Cardiac fibroblast (primary cell): ENCODE measurements at regions not wholly inside any gene's neighbourhood (a gene's known extent, or its start where the extent isn't known, plus 50 kb on each side); places are given as distances from the start of the nearest gene placed in this dataset.

ENCODE experiments used
- DNase-seq, 2 donors: peaks; one replicate each; pipeline versions ENCODE4 v3.0.0 to v3.0.0-alpha.2; 2010; ENCODE audit warnings: low read depth in 2 of 2
- H3K4me3 ChIP-seq, 2 donors: replicated peaks in 1 of 2; 1 replicate in 1 of 2; 2 replicates in 1 of 2; pipeline ENCODE4 v1.5.1; 2011; ENCODE audit warnings: low read depth in 2 of 2, low read length in 2 of 2, mild to moderate bottlenecking in 2 of 2, moderate library complexity in 1 of 2
- CTCF ChIP-seq: IDR thresholded peaks from one replicate; pipeline ENCODE4 v1.5.1; 2011; ENCODE audit warnings: low read depth, mild to moderate bottlenecking, low read length, inconsistent platforms

GRCh38 chr4:79053754-79054153 lies 114.5 kb upstream of the PAQR3 start:
- no peak overlapping the region for H3K4me3 ChIP-seq
- no peak for TF ChIP-seq CTCF
- DNase-seq = no peak

- no peak for TF ChIP-seq CTCF
- no peak for DNase-seq
- no peak overlapping the region for H3K4me3 ChIP-seq
These were observed 111.3 kb upstream of the PAQR3 start for GRCh38 chr4:79050541-79050880.

DNA sequence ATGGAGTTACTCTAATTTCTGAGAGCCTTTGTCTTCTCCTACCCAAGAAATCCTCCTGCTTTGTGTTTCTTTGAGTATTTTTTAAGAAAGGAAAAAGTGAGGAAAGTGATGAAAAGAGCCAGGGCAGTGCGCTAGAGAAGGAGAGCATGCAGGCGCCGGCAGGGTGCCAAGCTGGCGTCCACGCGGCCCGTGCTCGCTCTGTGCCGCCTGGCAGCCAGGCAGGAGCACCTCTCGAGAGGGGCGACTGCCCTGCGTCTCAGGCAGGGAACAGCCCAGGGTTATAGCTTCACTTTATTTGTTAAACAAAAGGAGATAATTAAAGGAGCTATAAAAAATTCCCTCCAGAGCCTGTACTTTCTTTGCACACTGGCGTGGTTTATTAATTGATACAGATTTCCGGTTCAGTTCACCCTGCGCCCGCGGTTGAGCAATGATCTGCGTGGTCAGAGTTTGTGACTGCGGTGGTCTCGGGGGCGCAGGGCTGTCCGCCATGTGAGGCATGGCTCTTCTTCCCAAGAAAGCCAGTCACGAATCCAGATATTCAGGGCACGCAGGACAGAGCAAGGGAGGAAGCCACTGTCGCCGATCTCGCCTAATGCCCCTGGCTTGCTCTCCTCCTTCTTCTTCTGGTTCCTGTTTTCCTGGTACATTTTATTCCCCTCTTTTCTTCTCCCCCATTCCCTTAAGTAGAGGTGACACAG lies 110.8 kb upstream of the PAQR3 start:
- DNase-seq = no peak
- H3K4me3 ChIP-seq = no peak overlapping the region
- no peak for TF ChIP-seq CTCF

GRCh38 chr4:79048878-79049277 lies 109.6 kb upstream of the PAQR3 start:
- DNase-seq = no peak
- no peak for TF ChIP-seq CTCF
- H3K4me3 ChIP-seq = no peak overlapping the region

DNA sequence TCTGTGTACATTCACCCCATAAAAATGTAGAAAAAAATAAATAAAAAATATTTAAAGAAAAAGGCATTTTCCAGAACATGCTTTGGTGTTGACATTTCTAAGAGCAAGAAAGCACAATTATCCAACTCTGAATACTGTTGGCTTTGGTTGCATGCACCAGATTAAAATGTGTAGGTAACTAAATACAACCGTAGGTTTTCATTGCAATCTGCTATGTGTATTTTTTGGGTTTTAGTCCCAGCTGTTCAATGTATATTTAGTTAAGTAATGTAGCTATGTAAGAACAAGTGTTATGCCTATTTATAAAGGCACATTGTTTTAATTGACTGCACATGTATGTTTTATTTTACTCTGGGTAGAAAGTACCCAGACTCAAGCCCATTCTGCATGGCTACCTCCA lies 108.1 kb upstream of the PAQR3 start:
- no peak for TF ChIP-seq CTCF
- H3K4me3 ChIP-seq = no peak overlapping the region
- DNase-seq = no peak

DNA sequence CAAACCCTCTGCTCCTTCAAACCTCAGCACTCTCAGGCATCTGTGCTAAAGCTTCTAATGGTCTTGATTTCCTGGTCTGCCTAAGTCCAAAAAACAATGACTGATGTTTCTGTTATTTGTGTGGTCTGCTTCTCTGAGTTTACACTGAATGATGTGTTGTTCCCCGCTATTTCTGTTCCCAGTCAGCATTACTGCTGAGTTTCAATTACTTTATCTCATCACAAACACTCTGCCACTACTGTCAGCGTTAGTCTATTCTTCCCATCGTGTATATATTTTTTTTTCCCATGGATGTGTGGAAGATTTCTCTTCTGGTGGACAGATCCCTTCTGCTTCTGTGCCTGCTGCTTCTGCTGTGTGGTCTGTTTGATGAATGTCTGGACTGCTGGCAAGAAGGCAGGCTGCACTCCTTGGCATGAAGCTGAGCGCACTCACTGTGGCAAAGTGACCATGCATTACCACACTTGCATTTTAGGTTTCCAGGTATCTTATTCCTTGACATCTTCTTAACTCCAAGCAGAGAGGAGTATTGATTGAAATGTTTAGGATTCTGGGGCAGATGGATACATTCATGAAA lies 106.9 kb upstream of the PAQR3 start:
- no peak for DNase-seq
- no peak overlapping the region for H3K4me3 ChIP-seq
- no peak for TF ChIP-seq CTCF

DNA sequence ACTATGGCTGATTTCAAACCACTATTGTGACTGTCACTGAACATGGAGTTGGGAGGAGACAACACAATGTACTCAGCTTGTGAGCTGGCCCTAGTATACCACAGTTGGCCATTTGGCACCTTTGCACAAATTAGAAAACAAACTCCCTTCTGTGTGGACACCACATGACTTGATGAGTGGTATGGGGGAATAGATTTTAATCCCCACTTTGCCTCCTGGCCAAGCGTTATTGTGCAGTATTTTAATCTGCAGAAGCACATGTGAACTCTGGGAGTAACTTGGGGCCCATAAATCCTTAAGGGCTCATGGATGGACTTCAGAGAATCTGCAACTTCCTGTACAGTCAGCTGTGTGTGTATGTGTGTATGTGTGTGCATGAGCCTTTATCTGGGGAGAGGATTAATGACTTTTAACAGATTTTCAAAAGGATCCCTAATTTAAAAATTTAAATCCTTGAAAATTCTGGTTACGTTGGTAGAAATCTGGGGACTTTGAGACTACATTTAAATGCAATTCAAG lies 105.0 kb upstream of the PAQR3 start:
- TF ChIP-seq CTCF = no peak
- H3K4me3 ChIP-seq = no peak overlapping the region
- no peak for DNase-seq
